ENCODE measurements at regions not wholly inside any gene's neighbourhood (a gene's known extent, or its start where the extent isn't known, plus 50 kb on each side); places are given as distances from the start of the nearest gene placed in this dataset.

DNA sequence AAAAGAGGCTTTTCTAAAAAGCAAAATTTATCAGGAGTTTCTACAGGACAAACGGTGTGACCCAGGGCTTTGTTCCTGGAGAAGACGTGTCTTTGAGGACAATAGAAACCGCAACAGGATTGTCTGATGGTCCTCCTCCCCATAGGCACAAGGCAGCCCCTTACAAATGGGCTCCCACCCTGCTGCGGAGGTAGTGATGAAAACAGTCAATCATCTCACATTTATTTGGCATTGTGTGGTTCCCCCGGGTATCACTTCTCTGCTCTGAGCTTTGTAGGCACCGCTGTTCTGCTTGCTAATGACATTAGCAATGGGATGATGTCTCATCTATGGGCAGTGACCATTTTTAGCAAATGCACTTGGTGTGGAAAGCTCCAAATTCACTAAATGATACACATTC, 155.5 kb upstream of the TMPO start (continued):
- TF ChIP-seq REST (IDR thresholded peaks at IDR 0.05; ENCODE audit: low read depth, low read length), result no peak
- TF ChIP-seq RBBP5 (conservative IDR thresholded peaks at IDR 0.05), result no peak
- no peak for TF ChIP-seq GATAD2B (conservative IDR thresholded peaks at IDR 0.05; ENCODE audit: low read depth)
- no peak for TF ChIP-seq SMAD5 (IDR thresholded peaks at IDR 0.05; ENCODE audit: low read depth)
- TF ChIP-seq, protein P1, sequence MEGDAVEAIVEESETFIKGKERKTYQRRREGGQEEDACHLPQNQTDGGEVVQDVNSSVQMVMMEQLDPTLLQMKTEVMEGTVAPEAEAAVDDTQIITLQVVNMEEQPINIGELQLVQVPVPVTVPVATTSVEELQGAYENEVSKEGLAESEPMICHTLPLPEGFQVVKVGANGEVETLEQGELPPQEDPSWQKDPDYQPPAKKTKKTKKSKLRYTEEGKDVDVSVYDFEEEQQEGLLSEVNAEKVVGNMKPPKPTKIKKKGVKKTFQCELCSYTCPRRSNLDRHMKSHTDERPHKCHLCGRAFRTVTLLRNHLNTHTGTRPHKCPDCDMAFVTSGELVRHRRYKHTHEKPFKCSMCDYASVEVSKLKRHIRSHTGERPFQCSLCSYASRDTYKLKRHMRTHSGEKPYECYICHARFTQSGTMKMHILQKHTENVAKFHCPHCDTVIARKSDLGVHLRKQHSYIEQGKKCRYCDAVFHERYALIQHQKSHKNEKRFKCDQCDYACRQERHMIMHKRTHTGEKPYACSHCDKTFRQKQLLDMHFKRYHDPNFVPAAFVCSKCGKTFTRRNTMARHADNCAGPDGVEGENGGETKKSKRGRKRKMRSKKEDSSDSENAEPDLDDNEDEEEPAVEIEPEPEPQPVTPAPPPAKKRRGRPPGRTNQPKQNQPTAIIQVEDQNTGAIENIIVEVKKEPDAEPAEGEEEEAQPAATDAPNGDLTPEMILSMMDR (IDR thresholded peaks at IDR 0.05 in 2 of 3, conservative IDR thresholded peaks at IDR 0.05 in 1 of 3; ENCODE audit: control insufficient read depth in 2 of 3, extremely low read depth in 1 of 3, insufficient read depth in 1 of 3, low read depth in 3 of 3, low read length in 3 of 3), result no peak
- TF ChIP-seq FOXK2 (IDR thresholded peaks at IDR 0.05), result no peak

DNA sequence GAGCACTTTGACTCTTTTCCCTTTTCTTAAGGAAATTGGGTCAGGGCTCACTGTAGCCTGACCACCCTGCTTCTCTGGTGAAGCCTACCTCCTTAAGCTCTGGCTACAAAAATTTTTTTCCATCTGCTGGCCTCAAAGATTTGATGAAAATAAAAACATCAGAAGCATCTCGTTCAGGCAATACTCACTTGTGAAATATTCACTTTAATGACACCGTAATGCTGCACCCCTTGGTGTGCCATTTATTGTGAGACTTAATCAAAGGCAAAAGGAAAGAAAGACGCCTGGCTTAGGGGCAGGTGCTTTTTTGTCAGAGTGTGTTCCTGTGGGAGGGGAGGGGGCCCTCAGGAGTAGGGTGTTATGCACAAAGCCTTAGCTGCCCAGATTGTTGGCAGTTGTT, 155.0 kb upstream of the TMPO start:
- WGBS (ENCODE audit: insufficient coverage, insufficient replicate concordance, low lambda C conversion rate, missing lambda C conversion rate), result 8% methylated on average over 3 of the region's 3 CpGs
- H3K4me1 ChIP-seq (ENCODE audit: control insufficient read depth, insufficient read depth, low read length), result no peaks in the 10 kb centered on the region
- H3K27me3 ChIP-seq (replicated peaks in 1 of 2; ENCODE audit: control insufficient read depth in 2 of 2, insufficient read depth in 2 of 2, low read length in 1 of 2), result no peaks in the 10 kb centered on the region; a peak in 1 of 4 replicates
- no peak for ATAC-seq
- H3K27ac ChIP-seq (ENCODE audit: control insufficient read depth, insufficient read depth), result no peak overlapping the region
- intact Hi-C loops (cut with micrococcal nuclease; ENCODE audit: unreplicated experiment), result no loop called here
- no peak for DNase-seq (ENCODE audit: low read depth, low spot score)
- no peak overlapping the region for H3K9ac ChIP-seq (ENCODE audit: control insufficient read depth, insufficient read depth, low read length)
- BruUV-seq (replicated peaks), result no TSS peak
- H2AFZ ChIP-seq (ENCODE audit: control insufficient read depth, low read depth, low read length), result no peak overlapping the region
- in situ Hi-C loops (cut with MboI), result no loop called here
- no peaks in the 10 kb centered on the region for H3K36me3 ChIP-seq (ENCODE audit: control insufficient read depth in 2 of 2, insufficient read depth in 2 of 2, low read length in 1 of 2)
- ChIA-PET CTCF (interaction anchor here (1.0 kb wide), 1 partner anchor 39 kb away, joined by 3 read pairs; no protein-coding TSS in a partner anchor), RAD21 (ENCODE audit: unreplicated experiment) (interaction anchor here (0.6 to 1.0 kb wide), 2 partner anchors 28 to 85 kb away, joined by 3 read pairs; no protein-coding TSS in a partner anchor), SMC1A (ENCODE audit: uncharacterized antibody, unreplicated experiment) (interaction anchor here (1.0 to 1.8 kb wide), 4 partner anchors 9 to 101 kb away, joined by 3 to 8 read pairs (median 4); no protein-coding TSS in a partner anchor), POLR2A (interaction anchor here (1.3 kb wide), 1 partner anchor 10 kb away, joined by 4 read pairs; no protein-coding TSS in a partner anchor)
- H3K9me3 ChIP-seq (replicated peaks; ENCODE audit: control insufficient read depth, insufficient read depth, low read length), result no peaks in the 10 kb centered on the region; the same call in 2 of the 3 replicates
- H4K20me1 ChIP-seq (ENCODE audit: control insufficient read depth, insufficient read depth), result no peaks in the 10 kb centered on the region
- no peaks in the 10 kb centered on the region for H3K79me2 ChIP-seq (ENCODE audit: control insufficient read depth, insufficient read depth, low read length)
- H3K4me3 ChIP-seq, result no peak overlapping the region
- no peak overlapping the region for H3K4me2 ChIP-seq (ENCODE audit: control insufficient read depth, insufficient read depth)
- no peak for FAIRE-seq
- TF ChIP-seq ATF2 (IDR thresholded peaks at IDR 0.05; ENCODE audit: low read length), result no peak
- TF ChIP-seq STAT1 (conservative IDR thresholded peaks at IDR 0.05), result no peak
- no peak for TF ChIP-seq BACH1 (IDR thresholded peaks at IDR 0.05; ENCODE audit: borderline replicate concordance)
- TF ChIP-seq TCF3 (IDR thresholded peaks at IDR 0.05; ENCODE audit: borderline replicate concordance, insufficient read depth, low read depth, low read length), result no peak
- TF ChIP-seq, protein P2, sequence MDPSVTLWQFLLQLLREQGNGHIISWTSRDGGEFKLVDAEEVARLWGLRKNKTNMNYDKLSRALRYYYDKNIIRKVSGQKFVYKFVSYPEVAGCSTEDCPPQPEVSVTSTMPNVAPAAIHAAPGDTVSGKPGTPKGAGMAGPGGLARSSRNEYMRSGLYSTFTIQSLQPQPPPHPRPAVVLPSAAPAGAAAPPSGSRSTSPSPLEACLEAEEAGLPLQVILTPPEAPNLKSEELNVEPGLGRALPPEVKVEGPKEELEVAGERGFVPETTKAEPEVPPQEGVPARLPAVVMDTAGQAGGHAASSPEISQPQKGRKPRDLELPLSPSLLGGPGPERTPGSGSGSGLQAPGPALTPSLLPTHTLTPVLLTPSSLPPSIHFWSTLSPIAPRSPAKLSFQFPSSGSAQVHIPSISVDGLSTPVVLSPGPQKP (IDR thresholded peaks at IDR 0.05; ENCODE audit: low read depth, low read length), result no peak
- no peak for TF ChIP-seq LARP7 (IDR thresholded peaks at IDR 0.05)
